ENCODE measurements at regions not wholly inside any gene's neighbourhood (a gene's known extent, or its start where the extent isn't known, plus 50 kb on each side); places are given as distances from the start of the nearest gene placed in this dataset.

DNA sequence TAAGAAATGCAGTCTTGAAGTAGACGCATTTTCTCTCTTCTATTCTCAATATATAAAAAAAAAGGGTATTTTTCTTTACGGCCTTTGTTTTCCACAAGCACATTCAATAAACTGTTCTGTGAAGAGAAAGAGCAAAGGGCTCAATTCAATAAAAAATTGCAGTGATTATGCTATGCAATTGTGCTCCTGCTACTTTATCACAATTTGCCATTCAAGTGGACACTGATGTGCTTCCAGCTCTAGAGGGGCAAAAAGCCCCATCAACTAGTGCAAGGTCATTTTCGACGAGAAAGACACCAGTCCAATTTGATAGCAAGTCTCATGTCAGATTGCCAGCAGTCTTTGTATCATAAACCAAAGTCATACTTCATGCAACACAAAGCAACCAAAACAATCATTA is 82.6 kb upstream of the THSD7A start:
- Histone ChIP-seq H3K27me3 (ENCODE audit: control insufficient read depth, insufficient read depth, low read length) (no peaks in the 10 kb centered on the region), H3K27ac (no peak overlapping the region), H2AFZ (no peak overlapping the region), H3K4me1 (no peaks in the 10 kb centered on the region), H3K36me3 (ENCODE audit: control insufficient read depth, insufficient read depth, low read length) (no peaks in the 10 kb centered on the region), H3K9me3 (ENCODE audit: control insufficient read depth, low read length) (no peaks in the 10 kb centered on the region), H3K9ac (no peak overlapping the region), H3K79me2 (no peaks in the 10 kb centered on the region), H3K4me2 (ENCODE audit: low read length) (no peak overlapping the region), H3K4me3 (ENCODE audit: low read depth, low read length) (no peak overlapping the region)
- TF ChIP-seq, protein P1, sequence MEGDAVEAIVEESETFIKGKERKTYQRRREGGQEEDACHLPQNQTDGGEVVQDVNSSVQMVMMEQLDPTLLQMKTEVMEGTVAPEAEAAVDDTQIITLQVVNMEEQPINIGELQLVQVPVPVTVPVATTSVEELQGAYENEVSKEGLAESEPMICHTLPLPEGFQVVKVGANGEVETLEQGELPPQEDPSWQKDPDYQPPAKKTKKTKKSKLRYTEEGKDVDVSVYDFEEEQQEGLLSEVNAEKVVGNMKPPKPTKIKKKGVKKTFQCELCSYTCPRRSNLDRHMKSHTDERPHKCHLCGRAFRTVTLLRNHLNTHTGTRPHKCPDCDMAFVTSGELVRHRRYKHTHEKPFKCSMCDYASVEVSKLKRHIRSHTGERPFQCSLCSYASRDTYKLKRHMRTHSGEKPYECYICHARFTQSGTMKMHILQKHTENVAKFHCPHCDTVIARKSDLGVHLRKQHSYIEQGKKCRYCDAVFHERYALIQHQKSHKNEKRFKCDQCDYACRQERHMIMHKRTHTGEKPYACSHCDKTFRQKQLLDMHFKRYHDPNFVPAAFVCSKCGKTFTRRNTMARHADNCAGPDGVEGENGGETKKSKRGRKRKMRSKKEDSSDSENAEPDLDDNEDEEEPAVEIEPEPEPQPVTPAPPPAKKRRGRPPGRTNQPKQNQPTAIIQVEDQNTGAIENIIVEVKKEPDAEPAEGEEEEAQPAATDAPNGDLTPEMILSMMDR (IDR thresholded peaks at IDR 0.05), result no peak

DNA sequence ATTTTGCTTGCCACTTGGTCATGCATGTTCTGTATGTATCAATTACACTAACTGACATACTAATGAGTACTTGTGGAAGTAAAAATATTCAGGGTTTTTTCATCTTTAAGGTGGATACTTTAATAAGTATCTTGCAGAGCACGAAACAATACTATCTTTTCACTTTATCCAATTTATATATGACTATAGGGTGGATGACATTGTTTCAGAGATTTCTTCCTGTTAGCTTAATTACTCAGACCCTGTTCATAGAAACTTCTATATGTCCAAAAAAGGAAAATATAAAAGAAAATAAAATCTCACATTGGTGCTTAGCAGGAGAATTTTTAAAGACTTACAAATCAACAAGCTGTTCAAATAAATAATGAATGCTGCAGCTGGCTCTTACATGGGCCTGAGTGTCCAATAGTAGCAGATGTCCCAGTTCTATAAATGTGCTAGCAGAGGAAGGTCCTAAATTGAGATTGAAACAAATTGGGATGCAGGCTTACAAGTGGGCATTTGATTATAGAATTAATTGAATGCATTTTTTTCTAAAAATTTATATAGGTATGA is 91.5 kb upstream of the THSD7A start:
- TF ChIP-seq, protein P1 (IDR thresholded peaks at IDR 0.05), result no peak
- Histone ChIP-seq H2AFZ (no peak overlapping the region), H3K36me3 (ENCODE audit: control insufficient read depth, insufficient read depth, low read length) (no peaks in the 10 kb centered on the region), H3K4me1 (no peaks in the 10 kb centered on the region), H3K9ac (no peak overlapping the region), H3K4me2 (ENCODE audit: low read length) (no peak overlapping the region), H3K79me2 (no peaks in the 10 kb centered on the region), H3K27me3 (ENCODE audit: control insufficient read depth, insufficient read depth, low read length) (no peaks in the 10 kb centered on the region), H3K27ac (no peak overlapping the region), H3K9me3 (ENCODE audit: control insufficient read depth, low read length) (no peaks in the 10 kb centered on the region), H3K4me3 (ENCODE audit: low read depth, low read length) (no peak overlapping the region)

DNA sequence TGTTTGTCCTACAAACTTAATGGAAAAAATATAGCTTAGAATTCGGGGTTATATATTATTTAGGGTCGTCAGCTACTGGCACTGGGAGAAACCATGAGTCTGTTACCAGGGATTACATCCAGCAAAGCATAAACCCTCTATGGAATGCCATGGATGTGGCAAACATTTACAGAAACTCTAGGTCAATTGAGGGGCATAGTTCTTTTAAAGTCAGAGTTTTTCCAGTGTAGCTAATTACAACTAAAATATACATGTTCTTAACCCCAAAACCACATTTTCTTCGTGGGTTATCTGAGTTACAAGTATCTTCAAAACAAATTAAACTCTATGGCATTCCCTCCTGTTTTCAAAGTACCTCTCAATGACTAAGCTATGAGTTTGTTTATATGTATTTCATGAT is 99.3 kb upstream of the THSD7A start:
- no peak overlapping the region for H3K4me2 ChIP-seq (ENCODE audit: low read length)
- no peaks in the 10 kb centered on the region for H3K27me3 ChIP-seq (ENCODE audit: control insufficient read depth, insufficient read depth, low read length)
- H3K9ac ChIP-seq, result no peak overlapping the region
- H3K9me3 ChIP-seq (ENCODE audit: control insufficient read depth, low read length), result no peaks in the 10 kb centered on the region
- H3K4me3 ChIP-seq (ENCODE audit: low read depth, low read length), result no peak overlapping the region
- TF ChIP-seq, protein P1 (IDR thresholded peaks at IDR 0.05), result no peak
- no peak overlapping the region for H2AFZ ChIP-seq
- H3K4me1 ChIP-seq, result no peaks in the 10 kb centered on the region
- H3K79me2 ChIP-seq, result no peaks in the 10 kb centered on the region
- no peak overlapping the region for H3K27ac ChIP-seq
- no peaks in the 10 kb centered on the region for H3K36me3 ChIP-seq (ENCODE audit: control insufficient read depth, insufficient read depth, low read length)

DNA sequence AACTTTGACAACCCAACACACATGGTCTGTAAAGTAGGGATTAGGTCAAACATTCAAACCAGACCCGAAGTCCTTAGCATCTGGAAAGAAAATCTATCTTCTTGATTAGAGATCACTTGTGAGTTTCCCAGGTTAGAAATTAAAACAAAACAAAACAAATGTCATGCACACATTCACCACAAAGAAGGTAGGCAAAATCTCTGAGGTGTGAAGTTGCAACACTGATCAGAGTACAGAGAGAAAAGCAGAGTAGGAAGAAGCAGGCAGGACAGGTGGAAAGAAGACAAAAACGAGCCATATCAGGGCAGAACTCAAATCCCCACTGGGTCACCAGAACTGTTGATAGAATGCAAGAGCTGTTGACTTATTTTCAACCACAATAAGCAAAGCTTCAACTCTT is 102.8 kb upstream of the THSD7A start:
- H3K4me2 ChIP-seq (ENCODE audit: low read length), result no peak overlapping the region
- no peak overlapping the region for H3K4me3 ChIP-seq (ENCODE audit: low read depth, low read length)
- H3K27ac ChIP-seq, result no peak overlapping the region
- TF ChIP-seq, protein P1 (IDR thresholded peaks at IDR 0.05), result no peak
- no peaks in the 10 kb centered on the region for H3K4me1 ChIP-seq
- no peaks in the 10 kb centered on the region for H3K27me3 ChIP-seq (ENCODE audit: control insufficient read depth, insufficient read depth, low read length)
- no peak overlapping the region for H2AFZ ChIP-seq
- H3K9ac ChIP-seq, result no peak overlapping the region
- H3K9me3 ChIP-seq (ENCODE audit: control insufficient read depth, low read length), result no peaks in the 10 kb centered on the region
- no peaks in the 10 kb centered on the region for H3K36me3 ChIP-seq (ENCODE audit: control insufficient read depth, insufficient read depth, low read length)
- no peaks in the 10 kb centered on the region for H3K79me2 ChIP-seq

DNA sequence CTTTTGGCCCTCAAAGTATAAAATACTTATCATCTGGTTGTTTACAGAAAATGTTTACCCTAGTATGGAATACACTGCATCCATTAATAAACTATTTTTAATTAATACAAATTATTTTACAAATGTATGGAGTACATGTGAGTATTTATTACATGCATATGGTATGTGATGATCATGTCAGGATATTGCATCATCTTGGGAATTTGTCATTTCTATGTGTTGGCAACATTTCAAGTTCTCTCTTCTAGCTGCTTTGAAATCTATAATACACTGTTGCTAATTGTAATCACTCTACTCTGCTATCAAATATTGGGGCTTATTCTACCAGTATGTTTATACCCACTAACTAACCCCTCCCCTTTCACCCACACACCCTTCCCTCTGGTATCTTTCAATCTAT is 103.9 kb upstream of the THSD7A start:
- Histone ChIP-seq H3K27me3 (ENCODE audit: control insufficient read depth, insufficient read depth, low read length) (no peaks in the 10 kb centered on the region), H3K4me1 (no peaks in the 10 kb centered on the region), H3K79me2 (no peaks in the 10 kb centered on the region), H3K9ac (no peak overlapping the region), H3K27ac (no peak overlapping the region), H3K9me3 (ENCODE audit: control insufficient read depth, low read length) (no peaks in the 10 kb centered on the region), H2AFZ (no peak overlapping the region), H3K4me3 (ENCODE audit: low read depth, low read length) (no peak overlapping the region), H3K36me3 (ENCODE audit: control insufficient read depth, insufficient read depth, low read length) (no peaks in the 10 kb centered on the region), H3K4me2 (ENCODE audit: low read length) (no peak overlapping the region)
- TF ChIP-seq, protein P1 (IDR thresholded peaks at IDR 0.05), result no peak

Measured in parathyroid adenoma (tissue), 2 donors.